SU-DHL-6 (cell line): ENCODE measurements at regions not wholly inside any gene's neighbourhood (a gene's known extent, or its start where the extent isn't known, plus 50 kb on each side); places are given as distances from the start of the nearest gene placed in this dataset.

Experiments used
- H2AFZ ChIP-seq: fragments of 200-600 bp; sonication (generic); 2 replicates; pipeline ENCODE4 v1.6.1; 2014; ENCODE audit warnings: low read depth, mild to moderate bottlenecking, moderate library complexity, mixed read lengths, antibody characterized with exemption, low read length; ENCODE audit not compliant: severe bottlenecking
- H3F3A ChIP-seq: fragments of 200-600 bp; shearing (Covaris generic); 2 replicates; pipeline ENCODE4 v1.6.0; 2016; ENCODE audit warnings: antibody characterized with exemption, mild to moderate bottlenecking; ENCODE audit not compliant: insufficient read depth
- H3K27ac ChIP-seq: fragments of 200-600 bp; sonication (generic); 2 replicates; pipeline ENCODE4 v1.5.1; 2016; ENCODE audit warnings: low read depth, mild to moderate bottlenecking, low read length, moderate library complexity, mixed read lengths
- H3K27me3 ChIP-seq: fragments of 200-600 bp; sonication (generic), shearing (Covaris generic); 2 replicates; pipeline ENCODE4 v1.6.0; 2014; ENCODE audit warnings: mild to moderate bottlenecking, low read length
- H3K36me3 ChIP-seq: fragments of 200-600 bp; sonication (generic); 2 replicates; pipeline ENCODE4 v1.6.1; 2014; ENCODE audit warnings: mild to moderate bottlenecking, low read length, mixed read lengths
- H3K4me2 ChIP-seq: fragments of 300-600, 200-600 bp; shearing (Covaris generic), sonication (generic); 2 replicates; pipeline ENCODE4 v1.6.0; 2014; ENCODE audit warnings: low read length, low read depth, mild to moderate bottlenecking; ENCODE audit not compliant: poor library complexity, severe bottlenecking
- H3K4me3 ChIP-seq: fragments of 200-600 bp; sonication (generic); 2 replicates; pipeline ENCODE4 v1.5.1; 2014; ENCODE audit warnings: antibody characterized with exemption, low read length, mild to moderate bottlenecking, mixed read lengths; ENCODE audit not compliant: insufficient read depth, poor library complexity, severe bottlenecking
- H3K79me2 ChIP-seq: fragments of 200-600 bp; sonication (generic); 2 replicates; pipeline ENCODE4 v1.6.1; 2014; ENCODE audit warnings: mild to moderate bottlenecking, low read length, moderate library complexity; ENCODE audit not compliant: insufficient read depth
- H3K9ac ChIP-seq: fragments of 200-600 bp; sonication (generic); 2 replicates; pipeline ENCODE4 v1.7.0; 2014; ENCODE audit warnings: mild to moderate bottlenecking, low read length
- H3K9me2 ChIP-seq: fragments of 200-600 bp; sonication (generic); replicated peaks from 2 replicates; pipeline ENCODE4 v1.6.1; 2014; ENCODE audit warnings: low read length; ENCODE audit not compliant: insufficient read depth
- H3K9me3 ChIP-seq: fragments of 200-600 bp; sonication (generic); 2 replicates; pipeline ENCODE4 v1.6.1; 2014; ENCODE audit warnings: low read length, mixed read lengths; ENCODE audit not compliant: insufficient read depth
- H4K20me1 ChIP-seq: fragments of 200-600 bp; sonication (generic); 2 replicates; pipeline ENCODE4 v1.6.1; 2014; ENCODE audit warnings: low read depth, mild to moderate bottlenecking, antibody characterized with exemption, low read length, moderate library complexity, mixed read lengths
- EZH2phosphoT487 ChIP-seq: fragments of 200-600 bp; sonication (generic), shearing (Covaris generic); conservative IDR thresholded peaks from 2 replicates; pipeline ENCODE4 v1.6.1; 2018; ENCODE audit warnings: mild to moderate bottlenecking, antibody characterized with exemption, low read length, moderate library complexity, mixed read lengths
- TF ChIP-seq, protein P1 (sequence below): fragments of 200-600 bp; sonication (generic); IDR thresholded peaks from one replicate; pipeline ENCODE4 v1.5.1; 2017; ENCODE audit warnings: antibody characterized with exemption, mild to moderate bottlenecking, low read length, moderate library complexity; ENCODE audit not compliant: insufficient read depth, poor library complexity, severe bottlenecking

- no peaks in the 10 kb centered on the region for H4K20me1 ChIP-seq
- H3K4me3 ChIP-seq = no peak overlapping the region
- no peaks in the 10 kb centered on the region for H3K9me3 ChIP-seq
- TF ChIP-seq, protein P1, sequence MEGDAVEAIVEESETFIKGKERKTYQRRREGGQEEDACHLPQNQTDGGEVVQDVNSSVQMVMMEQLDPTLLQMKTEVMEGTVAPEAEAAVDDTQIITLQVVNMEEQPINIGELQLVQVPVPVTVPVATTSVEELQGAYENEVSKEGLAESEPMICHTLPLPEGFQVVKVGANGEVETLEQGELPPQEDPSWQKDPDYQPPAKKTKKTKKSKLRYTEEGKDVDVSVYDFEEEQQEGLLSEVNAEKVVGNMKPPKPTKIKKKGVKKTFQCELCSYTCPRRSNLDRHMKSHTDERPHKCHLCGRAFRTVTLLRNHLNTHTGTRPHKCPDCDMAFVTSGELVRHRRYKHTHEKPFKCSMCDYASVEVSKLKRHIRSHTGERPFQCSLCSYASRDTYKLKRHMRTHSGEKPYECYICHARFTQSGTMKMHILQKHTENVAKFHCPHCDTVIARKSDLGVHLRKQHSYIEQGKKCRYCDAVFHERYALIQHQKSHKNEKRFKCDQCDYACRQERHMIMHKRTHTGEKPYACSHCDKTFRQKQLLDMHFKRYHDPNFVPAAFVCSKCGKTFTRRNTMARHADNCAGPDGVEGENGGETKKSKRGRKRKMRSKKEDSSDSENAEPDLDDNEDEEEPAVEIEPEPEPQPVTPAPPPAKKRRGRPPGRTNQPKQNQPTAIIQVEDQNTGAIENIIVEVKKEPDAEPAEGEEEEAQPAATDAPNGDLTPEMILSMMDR = no peak
- no peak for TF ChIP-seq EZH2phosphoT487
- no peaks in the 10 kb centered on the region for H3K27me3 ChIP-seq
- no peak overlapping the region for H2AFZ ChIP-seq
- H3K9me2 ChIP-seq = no peaks in the 10 kb centered on the region
- H3K4me2 ChIP-seq = no peak overlapping the region
- H3K36me3 ChIP-seq = no peaks in the 10 kb centered on the region
- H3K79me2 ChIP-seq = no peaks in the 10 kb centered on the region
- H3K9ac ChIP-seq = no peak overlapping the region
- H3K27ac ChIP-seq = no peak overlapping the region
- H3F3A ChIP-seq = no peaks in the 10 kb centered on the region
Observed at GRCh38 chr1:234713859-234714258, 103.9 kb upstream of the IRF2BP2 start.

DNA sequence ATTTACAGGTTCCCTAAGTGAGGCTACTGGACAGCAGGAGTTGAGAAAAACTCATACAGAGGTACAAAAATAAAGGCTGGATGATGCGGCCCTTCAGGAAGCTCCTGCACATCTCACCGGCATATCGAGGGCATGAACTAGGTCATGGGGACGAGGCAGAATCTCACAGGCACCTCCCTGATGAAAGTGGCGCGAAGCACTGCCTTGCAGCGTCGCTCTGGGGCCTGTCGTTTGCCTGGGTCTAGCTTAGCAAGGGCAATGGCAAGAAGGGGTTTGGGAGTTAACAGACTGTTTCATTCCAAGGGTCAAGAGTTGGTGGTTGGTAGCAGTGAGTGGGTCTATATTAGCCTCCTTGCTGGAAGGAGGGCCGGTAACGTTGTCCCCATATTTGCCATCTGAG lies 103.5 kb upstream of the IRF2BP2 start:
- no peak overlapping the region for H2AFZ ChIP-seq
- H3K9ac ChIP-seq = no peak overlapping the region
- no peak overlapping the region for H3K27ac ChIP-seq
- no peak for TF ChIP-seq EZH2phosphoT487
- TF ChIP-seq, protein P1 = no peak
- no peak overlapping the region for H3K4me3 ChIP-seq
- H3K36me3 ChIP-seq = no peaks in the 10 kb centered on the region
- no peaks in the 10 kb centered on the region for H3F3A ChIP-seq
- H3K9me3 ChIP-seq = no peaks in the 10 kb centered on the region
- H4K20me1 ChIP-seq = no peaks in the 10 kb centered on the region
- H3K9me2 ChIP-seq = no peaks in the 10 kb centered on the region
- no peak overlapping the region for H3K4me2 ChIP-seq
- no peaks in the 10 kb centered on the region for H3K27me3 ChIP-seq
- no peaks in the 10 kb centered on the region for H3K79me2 ChIP-seq

- Histone ChIP-seq H3K36me3 (no peaks in the 10 kb centered on the region), H4K20me1 (no peaks in the 10 kb centered on the region), H3K9me2 (no peaks in the 10 kb centered on the region), H3K4me3 (no peak overlapping the region), H3F3A (no peaks in the 10 kb centered on the region), H3K27me3 (no peaks in the 10 kb centered on the region), H3K9ac (no peak overlapping the region), H2AFZ (no peak overlapping the region), H3K27ac (no peak overlapping the region), H3K4me2 (no peak overlapping the region), H3K79me2 (no peaks in the 10 kb centered on the region), H3K9me3 (no peaks in the 10 kb centered on the region)
- TF ChIP-seq EZH2phosphoT487 = no peak
- TF ChIP-seq, protein P1 = no peak
Observed at GRCh38 chr1:234712891-234713305, 102.9 kb upstream of the IRF2BP2 start.
